ENCODE measurements at regions not wholly inside any gene's neighbourhood (a gene's known extent, or its start where the extent isn't known, plus 50 kb on each side); places are given as distances from the start of the nearest gene placed in this dataset.
A peak's percentile ranks its signal among the peaks of the same experiment; 100 is the strongest.

DNA sequence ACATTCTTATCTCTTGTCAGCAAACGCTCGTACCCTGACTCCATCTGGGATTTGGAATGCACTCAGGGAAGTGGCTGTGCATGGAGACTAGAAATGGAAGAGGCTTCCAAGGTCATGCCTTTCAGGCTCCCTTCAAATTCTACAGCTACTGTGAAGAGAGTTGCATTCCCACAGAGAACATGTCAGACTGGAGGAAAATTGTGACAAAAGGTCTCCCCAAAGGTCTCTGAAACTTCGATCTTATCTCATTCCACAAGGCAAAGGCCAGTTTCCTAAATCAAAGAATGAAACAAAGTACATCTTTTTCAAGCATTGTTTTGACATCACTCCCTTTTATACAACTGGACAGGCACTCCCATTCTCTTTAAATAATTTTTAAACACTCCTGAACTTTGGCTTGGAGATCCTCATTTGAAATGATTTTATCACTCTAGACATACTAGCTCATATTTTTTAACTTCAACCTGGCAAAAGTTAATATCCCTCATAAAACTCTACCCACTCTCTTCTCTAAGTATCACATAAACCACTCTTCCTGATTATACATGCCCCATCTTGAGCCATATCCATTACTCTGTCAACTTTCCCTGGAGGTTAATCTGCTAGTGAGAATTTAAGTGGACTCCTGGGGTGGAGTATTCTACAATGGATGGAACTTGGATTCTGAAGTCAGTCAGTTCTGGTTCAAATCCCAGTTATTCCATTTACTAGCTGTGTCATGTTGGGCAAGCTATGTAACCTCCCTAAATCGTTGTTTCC is 218.1 kb upstream of the HMGA2 start:
- no peak overlapping the region for H3K4me3 ChIP-seq (replicated peaks in 1 of 2; ENCODE audit: low read depth in 1 of 2, low read length in 2 of 2)
- H3K27ac ChIP-seq (ENCODE audit: low read depth, low read length) = peak overlapping the region; percentile 94
- H3K36me3 ChIP-seq (ENCODE audit: control insufficient read depth in 1 of 2, insufficient read depth in 2 of 2, low read length in 2 of 2) = peaks cover 0 to 34% of the 10 kb centered on the region in 2 experiments; a peak in 2 of 4 replicates
- intact Hi-C loops (cut with micrococcal nuclease) = no loop called here
- peaks cover 23% of the 10 kb centered on the region for H3K79me2 ChIP-seq (ENCODE audit: insufficient read depth, low read length)
- ATAC-seq (no peak), DNase-seq (ENCODE audit: low read depth, low spot score) (no peak)
- H3K9ac ChIP-seq (ENCODE audit: low read length) = 0 out of 2 replicates have a peak overlapping the region, but pooled peaks have one; percentile 70
- ChIA-PET CTCF (no interaction called here), RAD21 (ENCODE audit: low non-redundant PET in 1 of 2, low total read pairs in 2 of 2, uncharacterized antibody in 2 of 2, unreplicated experiment in 2 of 2) (no interaction called here), POLR2A (no interaction called here)
- BruUV-seq (replicated peaks) = no TSS peak
- no peak overlapping the region for H2AFZ ChIP-seq (ENCODE audit: low read depth, low read length, poor library complexity, severe bottlenecking)
- H4K20me1 ChIP-seq (ENCODE audit: insufficient read depth) = no peaks in the 10 kb centered on the region
- H3K4me1 ChIP-seq (ENCODE audit: control insufficient read depth in 1 of 2, insufficient read depth in 2 of 2, low read length in 2 of 2) = peaks cover 76 to 94% of the 10 kb centered on the region in 2 experiments
- peaks cover 0 to 3% of the 10 kb centered on the region in 2 experiments; a peak in 1 of 4 replicates for H3K9me3 ChIP-seq (ENCODE audit: control insufficient read depth in 1 of 2, insufficient read depth in 1 of 2, low read depth in 1 of 2, low read length in 2 of 2)
- TF ChIP-seq ZNF274 (IDR thresholded peaks at IDR 0.05; ENCODE audit: low read depth, low read length) = no peak
- no peak for TF ChIP-seq JUND (IDR thresholded peaks at IDR 0.05)
- TF ChIP-seq YY1 (IDR thresholded peaks at IDR 0.05; ENCODE audit: extremely low read depth, insufficient replicate concordance, low read depth, low read length) = no peak
- TF ChIP-seq ELF1 (IDR thresholded peaks at IDR 0.05; ENCODE audit: borderline replicate concordance, low read depth) = no peak
- no peak for TF ChIP-seq TCF7L2 (IDR thresholded peaks at IDR 0.05; ENCODE audit: borderline replicate concordance, extremely low read depth, insufficient read depth, insufficient read length)
- no peak for TF ChIP-seq CBX3 (IDR thresholded peaks at IDR 0.05; ENCODE audit: low read depth)
- no peak for TF ChIP-seq RAD21 (IDR thresholded peaks at IDR 0.05; ENCODE audit: low read depth)
- TF ChIP-seq, protein P1, sequence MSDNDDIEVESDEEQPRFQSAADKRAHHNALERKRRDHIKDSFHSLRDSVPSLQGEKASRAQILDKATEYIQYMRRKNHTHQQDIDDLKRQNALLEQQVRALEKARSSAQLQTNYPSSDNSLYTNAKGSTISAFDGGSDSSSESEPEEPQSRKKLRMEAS (IDR thresholded peaks at IDR 0.05) = no peak
- TF ChIP-seq, protein P2, sequence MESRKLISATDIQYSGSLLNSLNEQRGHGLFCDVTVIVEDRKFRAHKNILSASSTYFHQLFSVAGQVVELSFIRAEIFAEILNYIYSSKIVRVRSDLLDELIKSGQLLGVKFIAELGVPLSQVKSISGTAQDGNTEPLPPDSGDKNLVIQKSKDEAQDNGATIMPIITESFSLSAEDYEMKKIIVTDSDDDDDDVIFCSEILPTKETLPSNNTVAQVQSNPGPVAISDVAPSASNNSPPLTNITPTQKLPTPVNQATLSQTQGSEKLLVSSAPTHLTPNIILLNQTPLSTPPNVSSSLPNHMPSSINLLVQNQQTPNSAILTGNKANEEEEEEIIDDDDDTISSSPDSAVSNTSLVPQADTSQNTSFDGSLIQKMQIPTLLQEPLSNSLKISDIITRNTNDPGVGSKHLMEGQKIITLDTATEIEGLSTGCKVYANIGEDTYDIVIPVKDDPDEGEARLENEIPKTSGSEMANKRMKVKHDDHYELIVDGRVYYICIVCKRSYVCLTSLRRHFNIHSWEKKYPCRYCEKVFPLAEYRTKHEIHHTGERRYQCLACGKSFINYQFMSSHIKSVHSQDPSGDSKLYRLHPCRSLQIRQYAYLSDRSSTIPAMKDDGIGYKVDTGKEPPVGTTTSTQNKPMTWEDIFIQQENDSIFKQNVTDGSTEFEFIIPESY (IDR thresholded peaks at IDR 0.05; ENCODE audit: extremely low read depth, insufficient replicate concordance, low read length) = no peak
- no peak for TF ChIP-seq POLR2A (IDR thresholded peaks at IDR 0.05; ENCODE audit: borderline replicate concordance, extremely low read depth, insufficient read depth, insufficient read length)
- no peak for TF ChIP-seq SP1 (IDR thresholded peaks at IDR 0.05; ENCODE audit: low read depth)
- TF ChIP-seq, protein P3, sequence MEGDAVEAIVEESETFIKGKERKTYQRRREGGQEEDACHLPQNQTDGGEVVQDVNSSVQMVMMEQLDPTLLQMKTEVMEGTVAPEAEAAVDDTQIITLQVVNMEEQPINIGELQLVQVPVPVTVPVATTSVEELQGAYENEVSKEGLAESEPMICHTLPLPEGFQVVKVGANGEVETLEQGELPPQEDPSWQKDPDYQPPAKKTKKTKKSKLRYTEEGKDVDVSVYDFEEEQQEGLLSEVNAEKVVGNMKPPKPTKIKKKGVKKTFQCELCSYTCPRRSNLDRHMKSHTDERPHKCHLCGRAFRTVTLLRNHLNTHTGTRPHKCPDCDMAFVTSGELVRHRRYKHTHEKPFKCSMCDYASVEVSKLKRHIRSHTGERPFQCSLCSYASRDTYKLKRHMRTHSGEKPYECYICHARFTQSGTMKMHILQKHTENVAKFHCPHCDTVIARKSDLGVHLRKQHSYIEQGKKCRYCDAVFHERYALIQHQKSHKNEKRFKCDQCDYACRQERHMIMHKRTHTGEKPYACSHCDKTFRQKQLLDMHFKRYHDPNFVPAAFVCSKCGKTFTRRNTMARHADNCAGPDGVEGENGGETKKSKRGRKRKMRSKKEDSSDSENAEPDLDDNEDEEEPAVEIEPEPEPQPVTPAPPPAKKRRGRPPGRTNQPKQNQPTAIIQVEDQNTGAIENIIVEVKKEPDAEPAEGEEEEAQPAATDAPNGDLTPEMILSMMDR (IDR thresholded peaks at IDR 0.05 in 2 of 3, conservative IDR thresholded peaks at IDR 0.05 in 1 of 3; ENCODE audit: borderline replicate concordance in 1 of 3, insufficient read depth in 1 of 3, low read depth in 2 of 3, low read length in 2 of 3) = no peak
- no peak for TF ChIP-seq SRF (IDR thresholded peaks at IDR 0.05; ENCODE audit: low read depth)
- no peak for TF ChIP-seq EZH2phosphoT487 (IDR thresholded peaks at IDR 0.05; ENCODE audit: borderline replicate concordance)
- TF ChIP-seq, protein P4, sequence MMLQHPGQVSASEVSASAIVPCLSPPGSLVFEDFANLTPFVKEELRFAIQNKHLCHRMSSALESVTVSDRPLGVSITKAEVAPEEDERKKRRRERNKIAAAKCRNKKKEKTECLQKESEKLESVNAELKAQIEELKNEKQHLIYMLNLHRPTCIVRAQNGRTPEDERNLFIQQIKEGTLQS (IDR thresholded peaks at IDR 0.05) = no peak
- TF ChIP-seq CEBPB (IDR thresholded peaks at IDR 0.05; ENCODE audit: low read depth) = no peak
- no peak for TF ChIP-seq POLR2AphosphoS5 (IDR thresholded peaks at IDR 0.05; ENCODE audit: low read depth, low read length)
- no peak for TF ChIP-seq ZFX (IDR thresholded peaks at IDR 0.05)
- TF ChIP-seq, protein P5, sequence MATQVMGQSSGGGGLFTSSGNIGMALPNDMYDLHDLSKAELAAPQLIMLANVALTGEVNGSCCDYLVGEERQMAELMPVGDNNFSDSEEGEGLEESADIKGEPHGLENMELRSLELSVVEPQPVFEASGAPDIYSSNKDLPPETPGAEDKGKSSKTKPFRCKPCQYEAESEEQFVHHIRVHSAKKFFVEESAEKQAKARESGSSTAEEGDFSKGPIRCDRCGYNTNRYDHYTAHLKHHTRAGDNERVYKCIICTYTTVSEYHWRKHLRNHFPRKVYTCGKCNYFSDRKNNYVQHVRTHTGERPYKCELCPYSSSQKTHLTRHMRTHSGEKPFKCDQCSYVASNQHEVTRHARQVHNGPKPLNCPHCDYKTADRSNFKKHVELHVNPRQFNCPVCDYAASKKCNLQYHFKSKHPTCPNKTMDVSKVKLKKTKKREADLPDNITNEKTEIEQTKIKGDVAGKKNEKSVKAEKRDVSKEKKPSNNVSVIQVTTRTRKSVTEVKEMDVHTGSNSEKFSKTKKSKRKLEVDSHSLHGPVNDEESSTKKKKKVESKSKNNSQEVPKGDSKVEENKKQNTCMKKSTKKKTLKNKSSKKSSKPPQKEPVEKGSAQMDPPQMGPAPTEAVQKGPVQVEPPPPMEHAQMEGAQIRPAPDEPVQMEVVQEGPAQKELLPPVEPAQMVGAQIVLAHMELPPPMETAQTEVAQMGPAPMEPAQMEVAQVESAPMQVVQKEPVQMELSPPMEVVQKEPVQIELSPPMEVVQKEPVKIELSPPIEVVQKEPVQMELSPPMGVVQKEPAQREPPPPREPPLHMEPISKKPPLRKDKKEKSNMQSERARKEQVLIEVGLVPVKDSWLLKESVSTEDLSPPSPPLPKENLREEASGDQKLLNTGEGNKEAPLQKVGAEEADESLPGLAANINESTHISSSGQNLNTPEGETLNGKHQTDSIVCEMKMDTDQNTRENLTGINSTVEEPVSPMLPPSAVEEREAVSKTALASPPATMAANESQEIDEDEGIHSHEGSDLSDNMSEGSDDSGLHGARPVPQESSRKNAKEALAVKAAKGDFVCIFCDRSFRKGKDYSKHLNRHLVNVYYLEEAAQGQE (IDR thresholded peaks at IDR 0.05; ENCODE audit: low read depth) = no peak
- TF ChIP-seq EZH2 (IDR thresholded peaks at IDR 0.05) = no peak
- H3K4me2 ChIP-seq (ENCODE audit: low read length) = no peak overlapping the region
- no peaks in the 10 kb centered on the region for H3K9me2 ChIP-seq (ENCODE audit: insufficient read depth)
- H3K27me3 ChIP-seq (ENCODE audit: insufficient read depth, low read length) = no peaks in the 10 kb centered on the region

All from HCT116 (cell line).